Heart right ventricle (tissue), 16 donors: ENCODE measurements at regions not wholly inside any gene's neighbourhood (a gene's known extent, or its start where the extent isn't known, plus 50 kb on each side); places are given as distances from the start of the nearest gene placed in this dataset.

Experiments used
- ATAC-seq, 8 donors: fragments of 200-7000 bp; cut with Tn5 transposase; one replicate each; pipeline ENCODE4 v1.9.1; 2020; ENCODE audit warnings: mild to moderate bottlenecking in 8 of 8, moderate library complexity in 8 of 8, moderate number of reproducible peaks in 1 of 8
- DNase-seq, 2 donors: peaks; one replicate each; pipeline ENCODE4 v3.0.0-alpha.2; 2020
- H3K27ac ChIP-seq, 10 donors: fragments of 200-600 bp; sonication (generic) in 2 of 10; one replicate each; pipeline versions ENCODE4 v1.5.0 to v1.8.0; 2020 to 2022; ENCODE audit warnings: mild to moderate bottlenecking in 3 of 10
- H3K27me3 ChIP-seq, 7 donors: fragments of 200-600 bp; one replicate each; pipeline ENCODE4 v1.8.0; 2021 to 2022; ENCODE audit warnings: mild to moderate bottlenecking in 2 of 7
- H3K36me3 ChIP-seq, 9 donors: fragments of 200-600 bp; sonication (generic) in 1 of 9; one replicate each; pipeline versions ENCODE4 v1.5.0 to v1.8.0; 2020 to 2022; ENCODE audit warnings: mild to moderate bottlenecking in 2 of 9
- H3K4me1 ChIP-seq, 9 donors: fragments of 200-600 bp; sonication (generic) in 1 of 9; one replicate each; pipeline versions ENCODE4 v1.5.0 to v1.8.0; 2020 to 2022; ENCODE audit warnings: mild to moderate bottlenecking in 4 of 9
- H3K4me3 ChIP-seq, 10 donors: fragments of 200-600 bp; sonication (generic) in 2 of 10; one replicate each; pipeline versions ENCODE4 v1.5.0 to v1.8.0; 2020 to 2022; ENCODE audit warnings: mild to moderate bottlenecking in 7 of 10, moderate library complexity in 2 of 10
- H3K9me3 ChIP-seq, 11 donors: fragments of 200-600 bp in 10 of 11; sonication (generic) in 2 of 11; one replicate each; pipeline versions ENCODE4 v1.5.0 to v1.8.0; 2013 to 2022; ENCODE audit warnings: mild to moderate bottlenecking in 2 of 11, control low read depth in 1 of 11, moderate library complexity in 1 of 11
- whole genome bisulfite sequencing, 2 donors: extraction: QIAGEN DNeasy Blood & Tissue Kit; methylation state at CpG; one replicate each; pipeline ENCODE4 v1.1.7; 2013; ENCODE audit warnings: inconsistent platforms in 1 of 2; 5-methylcytosine and 5-hydroxymethylcytosine counted together
- intact Hi-C, 10 donors: fragments of 100-400 bp; cut with DNase I; formaldehyde crosslinking; loops; one replicate each; pipeline versions ENCODE4 v1.11.1 to v1.14.2; 2022
- TF ChIP-seq, protein P1 (sequence below), 9 donors: fragments of 200-600 bp; sonication (generic) in 2 of 9; IDR thresholded peaks; one replicate each; pipeline versions ENCODE4 v1.5.0 to v1.8.0; 2021 to 2022; ENCODE audit warnings: antibody characterized with exemption in 9 of 9, mild to moderate bottlenecking in 5 of 9, moderate library complexity in 1 of 9
- donor health status: Arrhythmogenic right ventricular cardiomyopathy.
- donor health status: ischemic (EF 13 %, LVEDD 7.1; RV severe dilation, severe dysfunction).
- donor health status: healthy with polysubstance abuse.
- donor health status: DM: no; HTN: yes; CAD: no.
- donor health status: DM: no; HTN: no; CAD: no.
- donor health status: ischemic (EF 25% LVEDD 6.9; RV normal size, moderate dysfunction).
- donor health status: ischemic (EF 25% LVEDD 5.7; RV mildly dilated, moderate dysfunction).
- donor health status: healthy.
- donor health status: DM: yes; HTN: yes; CAD: no.
- donor health status: Ischemic cardiomyopathy.
- donor health status: ischemic (EF 35%, LVEDD 5.7; RV mildly dilated, moderate dysfunction).
- donor health status: nonischemic (EF 11% LVEDD 7.7; RV severe dilation, severe dysfunction).
- donor health status: DM: yes; HTN: yes; CAD: no.
- donor health status: PGD.
- donor health status: ischemic (EF 29% LVEDD 5.4; RV normal size, mild dysfunction).
- donor health status: nonischemic (EF 23%, LVEDD 6.1; RV moderate dilation, normal function).

DNA sequence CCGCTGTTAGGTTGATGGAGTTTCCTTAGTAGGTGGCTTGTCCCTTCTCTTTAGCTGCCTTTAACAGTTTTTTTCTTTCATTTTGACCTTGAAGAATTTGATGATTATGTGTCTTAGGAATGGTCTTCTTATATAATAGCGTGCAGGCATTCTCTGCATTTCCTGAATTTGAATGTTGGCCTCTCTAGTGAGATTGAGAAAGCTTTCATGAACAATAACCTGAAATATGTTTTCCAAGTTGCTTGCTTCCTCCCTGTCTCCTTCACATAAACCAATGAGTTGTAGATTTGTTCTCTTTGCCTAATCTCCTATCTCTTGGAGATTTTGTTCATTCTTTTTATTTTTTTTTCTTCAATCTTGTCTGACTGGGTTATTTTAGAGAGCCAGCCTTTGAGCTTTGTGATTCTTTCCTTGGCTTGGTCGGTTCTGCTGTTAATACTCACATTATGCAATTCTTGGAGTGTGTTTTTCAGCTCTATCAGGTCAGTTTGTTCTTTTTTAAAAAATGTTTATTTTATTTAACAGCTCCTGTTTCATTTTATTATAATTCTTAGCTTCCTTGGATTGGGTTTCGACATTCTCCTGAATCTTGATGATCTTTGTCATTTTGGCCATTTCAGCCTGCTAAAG, 627.9 kb downstream of the SI start:
- peak overlapping the region in 8 of 10 donors; percentile 25 to 79 (median 44) for H3K27ac ChIP-seq
- peak in 5 of 8 donors; percentile 35 to 57 (median 41) for ATAC-seq
- 50 to 53% methylated on average over 4 of the region's 4 CpGs for WGBS, 2 donors
- H3K4me3 ChIP-seq, result peak overlapping the region in 1 of 10 donors; percentile 28
- TF ChIP-seq, protein P1, sequence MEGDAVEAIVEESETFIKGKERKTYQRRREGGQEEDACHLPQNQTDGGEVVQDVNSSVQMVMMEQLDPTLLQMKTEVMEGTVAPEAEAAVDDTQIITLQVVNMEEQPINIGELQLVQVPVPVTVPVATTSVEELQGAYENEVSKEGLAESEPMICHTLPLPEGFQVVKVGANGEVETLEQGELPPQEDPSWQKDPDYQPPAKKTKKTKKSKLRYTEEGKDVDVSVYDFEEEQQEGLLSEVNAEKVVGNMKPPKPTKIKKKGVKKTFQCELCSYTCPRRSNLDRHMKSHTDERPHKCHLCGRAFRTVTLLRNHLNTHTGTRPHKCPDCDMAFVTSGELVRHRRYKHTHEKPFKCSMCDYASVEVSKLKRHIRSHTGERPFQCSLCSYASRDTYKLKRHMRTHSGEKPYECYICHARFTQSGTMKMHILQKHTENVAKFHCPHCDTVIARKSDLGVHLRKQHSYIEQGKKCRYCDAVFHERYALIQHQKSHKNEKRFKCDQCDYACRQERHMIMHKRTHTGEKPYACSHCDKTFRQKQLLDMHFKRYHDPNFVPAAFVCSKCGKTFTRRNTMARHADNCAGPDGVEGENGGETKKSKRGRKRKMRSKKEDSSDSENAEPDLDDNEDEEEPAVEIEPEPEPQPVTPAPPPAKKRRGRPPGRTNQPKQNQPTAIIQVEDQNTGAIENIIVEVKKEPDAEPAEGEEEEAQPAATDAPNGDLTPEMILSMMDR (IDR thresholded peaks at IDR 0.05), result no peak
- no peaks in the 10 kb centered on the region for H3K4me1 ChIP-seq
- DNase-seq, result no peak
- intact Hi-C loops, result no loop called here
- H3K27me3 ChIP-seq, result no peaks in the 10 kb centered on the region
- H3K36me3 ChIP-seq, result no peaks in the 10 kb centered on the region
- H3K9me3 ChIP-seq, result peaks cover 0 to 28% (median 0%) of the 10 kb centered on the region in 11 donors

GRCh38 chr3:164419220-164419619, 659.1 kb downstream of the SI start:
- Histone ChIP-seq H3K27me3 (no peaks in the 10 kb centered on the region), H3K27ac (no peak overlapping the region), H3K4me3 (no peak overlapping the region), H3K4me1 (no peaks in the 10 kb centered on the region), H3K36me3 (no peaks in the 10 kb centered on the region), H3K9me3 (peaks cover 0 to 3% (median 0%) of the 10 kb centered on the region in 11 donors)
- ATAC-seq (no peak), DNase-seq (no peak)
- intact Hi-C loops, result no loop called here
- WGBS, 2 donors, result 61 to 85% methylated on average over 1 of the region's 1 CpG
- TF ChIP-seq, protein P1 (IDR thresholded peaks at IDR 0.05), result no peak

GRCh38 chr3:164418414-164418813, 659.9 kb downstream of the SI start:
- DNase-seq, result no peak
- Histone ChIP-seq H3K9me3 (peaks cover 0 to 3% (median 0%) of the 10 kb centered on the region in 11 donors), H3K27me3 (no peaks in the 10 kb centered on the region), H3K27ac (no peak overlapping the region), H3K36me3 (no peaks in the 10 kb centered on the region), H3K4me3 (no peak overlapping the region), H3K4me1 (no peaks in the 10 kb centered on the region)
- 53 to 79% methylated on average over 1 of the region's 1 CpG for WGBS, 2 donors
- ATAC-seq, result no peak
- TF ChIP-seq, protein P1 (IDR thresholded peaks at IDR 0.05), result no peak
- intact Hi-C loops, result no loop called here

- no peak for ATAC-seq
- no peaks in the 10 kb centered on the region for H3K36me3 ChIP-seq
- H3K4me3 ChIP-seq, result no peak overlapping the region
- H3K27me3 ChIP-seq, result no peaks in the 10 kb centered on the region
- TF ChIP-seq, protein P1 (IDR thresholded peaks at IDR 0.05), result no peak
- peaks cover 0 to 7% (median 0%) of the 10 kb centered on the region in 11 donors for H3K9me3 ChIP-seq
- H3K4me1 ChIP-seq, result no peaks in the 10 kb centered on the region
- intact Hi-C loops, result no loop called here
- no peak for DNase-seq
- no peak overlapping the region for H3K27ac ChIP-seq
Measured at GRCh38 chr3:164417955-164418354, 660.3 kb downstream of the SI start.
